ENCODE measurements at regions not wholly inside any gene's neighbourhood (a gene's known extent, or its start where the extent isn't known, plus 50 kb on each side); places are given as distances from the start of the nearest gene placed in this dataset.

GRCh38 chr2:6794448-6794847, 71.3 kb downstream of the CMPK2 start:
- no peak for DNase-seq (ENCODE audit: low read depth in 2 of 2, low spot score in 1 of 2)
